ENCODE measurements at regions not wholly inside any gene's neighbourhood (a gene's known extent, or its start where the extent isn't known, plus 50 kb on each side); places are given as distances from the start of the nearest gene placed in this dataset.

DNA sequence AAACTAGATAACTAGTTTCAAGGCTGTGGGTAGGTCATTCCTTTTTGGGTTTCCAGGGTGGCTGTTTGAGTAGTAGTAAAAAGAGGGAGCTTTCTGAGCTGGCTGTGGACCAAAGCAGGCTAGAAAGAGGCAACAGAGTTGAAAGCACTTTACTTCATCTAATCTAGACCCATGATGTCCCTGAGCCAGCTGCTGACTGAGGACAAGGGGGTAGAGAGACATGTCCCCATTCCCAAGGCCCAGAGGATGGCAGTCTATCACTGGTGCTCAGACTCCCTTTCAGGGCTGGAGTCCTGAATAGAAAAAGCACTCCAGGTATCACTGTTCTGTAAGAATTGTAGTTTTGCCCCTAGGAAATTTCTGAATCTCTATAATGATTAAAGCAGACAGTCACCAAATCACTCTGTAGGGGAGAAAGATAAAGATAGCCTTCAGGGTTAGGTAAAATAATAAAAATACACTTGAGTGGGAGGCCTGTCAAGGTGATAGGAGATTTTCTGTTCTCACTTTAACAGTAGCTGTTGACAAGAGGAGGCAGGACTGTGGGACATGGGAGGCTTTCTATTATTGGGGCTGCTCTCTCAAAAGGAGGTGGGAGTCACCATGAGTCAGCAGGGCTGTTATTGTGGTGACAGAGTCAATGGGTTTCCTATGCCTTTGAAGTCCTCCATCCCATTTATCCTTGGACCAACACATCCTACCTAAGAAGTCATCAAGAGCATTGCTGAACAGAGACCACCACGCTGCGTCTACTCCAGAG lies 190.2 kb upstream of the MPHOSPH6 start:
- H3K4me1 Mint-ChIP-seq (ENCODE audit: low read depth), result no peaks in the 10 kb centered on the region
- H3K36me3 Mint-ChIP-seq (ENCODE audit: low read depth), result no peaks in the 10 kb centered on the region
- H3K27me3 Mint-ChIP-seq (ENCODE audit: low read depth), result peaks cover 8% of the 10 kb centered on the region
- TF ChIP-seq, protein P1, sequence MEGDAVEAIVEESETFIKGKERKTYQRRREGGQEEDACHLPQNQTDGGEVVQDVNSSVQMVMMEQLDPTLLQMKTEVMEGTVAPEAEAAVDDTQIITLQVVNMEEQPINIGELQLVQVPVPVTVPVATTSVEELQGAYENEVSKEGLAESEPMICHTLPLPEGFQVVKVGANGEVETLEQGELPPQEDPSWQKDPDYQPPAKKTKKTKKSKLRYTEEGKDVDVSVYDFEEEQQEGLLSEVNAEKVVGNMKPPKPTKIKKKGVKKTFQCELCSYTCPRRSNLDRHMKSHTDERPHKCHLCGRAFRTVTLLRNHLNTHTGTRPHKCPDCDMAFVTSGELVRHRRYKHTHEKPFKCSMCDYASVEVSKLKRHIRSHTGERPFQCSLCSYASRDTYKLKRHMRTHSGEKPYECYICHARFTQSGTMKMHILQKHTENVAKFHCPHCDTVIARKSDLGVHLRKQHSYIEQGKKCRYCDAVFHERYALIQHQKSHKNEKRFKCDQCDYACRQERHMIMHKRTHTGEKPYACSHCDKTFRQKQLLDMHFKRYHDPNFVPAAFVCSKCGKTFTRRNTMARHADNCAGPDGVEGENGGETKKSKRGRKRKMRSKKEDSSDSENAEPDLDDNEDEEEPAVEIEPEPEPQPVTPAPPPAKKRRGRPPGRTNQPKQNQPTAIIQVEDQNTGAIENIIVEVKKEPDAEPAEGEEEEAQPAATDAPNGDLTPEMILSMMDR (IDR thresholded peaks at IDR 0.05), result no peak
- no peaks in the 10 kb centered on the region for H3K9me3 Mint-ChIP-seq (ENCODE audit: low read depth)
- no peak for DNase-seq (ENCODE audit: low spot score)
- no peak overlapping the region for H3K27ac Mint-ChIP-seq (ENCODE audit: unreplicated experiment)
- no peak overlapping the region for H3K4me3 Mint-ChIP-seq (ENCODE audit: unreplicated experiment)

DNA sequence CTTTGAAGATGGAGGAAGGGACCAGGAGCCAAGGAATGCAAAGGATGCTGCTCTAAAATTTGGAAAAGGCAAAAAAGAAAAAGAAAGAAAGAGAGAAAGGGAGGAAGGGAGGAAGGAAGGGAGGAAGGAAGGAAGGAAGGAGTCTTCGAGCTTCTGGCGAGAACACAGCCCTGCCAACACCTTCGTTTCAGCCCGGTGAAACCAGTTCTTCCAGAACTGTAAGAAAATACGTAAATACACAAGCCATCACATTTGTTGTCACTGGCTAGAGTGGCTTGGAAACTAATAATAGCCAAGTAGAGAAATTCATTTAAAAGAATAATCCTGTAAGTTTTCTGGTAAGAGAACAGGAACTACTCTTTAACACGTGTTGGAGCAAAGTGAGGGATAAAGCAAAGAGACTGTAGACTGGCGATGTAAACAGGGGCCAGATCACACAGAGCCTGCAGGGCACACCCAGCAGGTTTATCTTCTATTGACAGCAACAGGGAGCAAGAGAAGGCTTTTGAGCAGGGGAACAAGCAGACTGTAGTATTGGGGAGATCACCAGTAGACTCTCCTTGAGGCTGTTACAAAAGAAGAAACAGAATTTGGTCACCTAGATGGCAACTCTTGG lies 188.7 kb upstream of the MPHOSPH6 start:
- Mint-ChIP-seq H3K4me3 (ENCODE audit: unreplicated experiment) (no peak overlapping the region), H3K27ac (ENCODE audit: unreplicated experiment) (no peak overlapping the region)

DNA sequence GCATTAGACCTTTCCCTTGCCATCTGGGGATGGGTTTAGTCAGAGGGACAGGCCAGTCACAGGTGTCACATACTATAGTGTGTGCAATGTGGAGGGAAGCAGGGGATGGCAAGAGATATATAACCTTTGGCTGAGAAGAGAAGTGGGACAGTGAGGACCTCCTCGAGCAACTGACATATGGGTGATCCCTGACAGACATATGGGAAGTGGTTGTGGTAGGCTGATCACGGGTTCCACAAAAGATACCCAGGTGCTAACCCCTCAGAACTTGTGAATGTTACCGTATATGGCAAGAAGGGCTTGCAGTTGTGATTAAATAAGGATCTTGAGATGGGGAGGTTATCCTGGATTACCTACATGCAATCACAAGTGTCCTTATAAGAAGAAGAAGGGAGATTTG lies 188.1 kb upstream of the MPHOSPH6 start:
- peaks cover 12% of the 10 kb centered on the region for H3K27me3 Mint-ChIP-seq (ENCODE audit: low read depth)
- H3K27ac Mint-ChIP-seq (ENCODE audit: unreplicated experiment), result no peak overlapping the region
- DNase-seq (ENCODE audit: low spot score), result no peak
- no peaks in the 10 kb centered on the region for H3K4me1 Mint-ChIP-seq (ENCODE audit: low read depth)
- TF ChIP-seq, protein P1 (IDR thresholded peaks at IDR 0.05), result no peak
- peaks cover 2% of the 10 kb centered on the region for H3K9me3 Mint-ChIP-seq (ENCODE audit: low read depth)
- no peak overlapping the region for H3K4me3 Mint-ChIP-seq (ENCODE audit: unreplicated experiment)
- H3K36me3 Mint-ChIP-seq (ENCODE audit: low read depth), result no peaks in the 10 kb centered on the region

More for the DNA sequence above, 188.7 kb upstream of the MPHOSPH6 start:
- Mint-ChIP-seq H3K36me3 (ENCODE audit: low read depth) (no peaks in the 10 kb centered on the region), H3K9me3 (ENCODE audit: low read depth) (peaks cover 2% of the 10 kb centered on the region), H3K4me1 (ENCODE audit: low read depth) (no peaks in the 10 kb centered on the region), H3K27me3 (ENCODE audit: low read depth) (peaks cover 11% of the 10 kb centered on the region)
- TF ChIP-seq, protein P1 (IDR thresholded peaks at IDR 0.05), result no peak
- DNase-seq (ENCODE audit: low spot score), result no peak

DNA sequence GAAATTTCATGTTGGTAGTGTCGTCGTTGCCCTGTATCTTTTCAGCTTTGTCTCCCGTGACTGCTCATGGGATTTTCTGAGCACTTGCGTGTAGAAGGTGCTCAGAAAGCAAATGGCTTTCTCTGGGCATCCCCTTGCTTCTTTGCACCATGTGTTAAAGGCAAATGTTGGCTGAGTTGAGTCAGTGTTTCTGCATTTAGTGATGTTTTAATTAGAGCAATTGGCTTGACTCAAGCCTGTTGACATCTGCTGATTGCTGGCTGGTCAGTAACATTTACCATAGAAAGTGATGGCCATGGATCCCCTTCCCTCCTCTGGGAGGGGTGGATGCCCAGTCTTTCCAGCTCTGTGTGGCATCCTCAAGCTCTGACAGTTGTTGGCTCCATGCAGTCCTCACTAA lies 187.2 kb upstream of the MPHOSPH6 start:
- DNase-seq (ENCODE audit: low spot score), result no peak
- H3K27ac Mint-ChIP-seq (ENCODE audit: unreplicated experiment), result no peak overlapping the region
- H3K4me3 Mint-ChIP-seq (ENCODE audit: unreplicated experiment), result no peak overlapping the region
- TF ChIP-seq, protein P1 (IDR thresholded peaks at IDR 0.05), result no peak
- peaks cover 8% of the 10 kb centered on the region for H3K27me3 Mint-ChIP-seq (ENCODE audit: low read depth)
- H3K36me3 Mint-ChIP-seq (ENCODE audit: low read depth), result no peaks in the 10 kb centered on the region
- H3K4me1 Mint-ChIP-seq (ENCODE audit: low read depth), result no peaks in the 10 kb centered on the region
- H3K9me3 Mint-ChIP-seq (ENCODE audit: low read depth), result peaks cover 2% of the 10 kb centered on the region

DNA sequence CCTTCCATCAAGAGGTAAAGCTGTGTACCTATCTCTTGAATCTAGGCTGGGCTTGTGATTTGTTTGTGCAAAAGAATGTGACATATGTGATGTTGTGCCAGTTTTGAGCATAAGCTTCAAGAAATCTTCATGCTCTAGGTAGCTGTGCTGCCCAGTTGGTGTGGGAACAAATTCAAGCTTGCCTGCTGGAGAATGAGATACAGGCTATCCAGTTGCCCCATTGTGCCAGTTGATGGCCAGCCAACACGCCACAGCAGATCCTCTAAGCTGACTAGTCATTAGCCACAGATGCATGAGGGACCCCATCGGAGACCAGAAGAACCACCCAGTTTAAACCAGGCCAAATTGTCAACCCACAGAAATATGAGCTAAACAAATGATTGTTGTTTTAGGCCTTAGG lies 180.5 kb upstream of the MPHOSPH6 start:
- H3K27me3 Mint-ChIP-seq (ENCODE audit: low read depth), result peaks cover 5% of the 10 kb centered on the region
- DNase-seq (ENCODE audit: low spot score), result no peak
- no peaks in the 10 kb centered on the region for H3K36me3 Mint-ChIP-seq (ENCODE audit: low read depth)
- no peak overlapping the region for H3K4me3 Mint-ChIP-seq (ENCODE audit: unreplicated experiment)
- no peak overlapping the region for H3K27ac Mint-ChIP-seq (ENCODE audit: unreplicated experiment)
- H3K9me3 Mint-ChIP-seq (ENCODE audit: low read depth), result peaks cover 6% of the 10 kb centered on the region
- H3K4me1 Mint-ChIP-seq (ENCODE audit: low read depth), result no peaks in the 10 kb centered on the region
- TF ChIP-seq, protein P1 (IDR thresholded peaks at IDR 0.05), result no peak

All from chondrocyte (in vitro differentiated cells).